Testis (tissue), 2 donors: ENCODE measurements at regions not wholly inside any gene's neighbourhood (a gene's known extent, or its start where the extent isn't known, plus 50 kb on each side); places are given as distances from the start of the nearest gene placed in this dataset.
"Not testable (repeated sequence)": the region's sequence is repeated elsewhere in the genome, so short reads cannot be mapped to it uniquely, and the experiment has no call there.

ENCODE experiments used
- POLR2A ChIP-seq: fragments of 450-650 bp; IDR thresholded peaks from one replicate; pipeline ENCODE4 v1.6.1; 2017; ENCODE audit warnings: antibody characterized with exemption, mild to moderate bottlenecking, moderate library complexity
- TF ChIP-seq, protein P1 (sequence below), 3 experiments: fragments of 450-650 bp in 2 of 3; fragments of 200-600 bp in 1 of 3; sonication (generic) in 1 of 3; IDR thresholded peaks; one replicate each; pipeline ENCODE4 v1.5.1; 2016 to 2019; ENCODE audit warnings: antibody characterized with exemption in 3 of 3, mild to moderate bottlenecking in 2 of 3, moderate library complexity in 1 of 3

- TF ChIP-seq, protein P1, sequence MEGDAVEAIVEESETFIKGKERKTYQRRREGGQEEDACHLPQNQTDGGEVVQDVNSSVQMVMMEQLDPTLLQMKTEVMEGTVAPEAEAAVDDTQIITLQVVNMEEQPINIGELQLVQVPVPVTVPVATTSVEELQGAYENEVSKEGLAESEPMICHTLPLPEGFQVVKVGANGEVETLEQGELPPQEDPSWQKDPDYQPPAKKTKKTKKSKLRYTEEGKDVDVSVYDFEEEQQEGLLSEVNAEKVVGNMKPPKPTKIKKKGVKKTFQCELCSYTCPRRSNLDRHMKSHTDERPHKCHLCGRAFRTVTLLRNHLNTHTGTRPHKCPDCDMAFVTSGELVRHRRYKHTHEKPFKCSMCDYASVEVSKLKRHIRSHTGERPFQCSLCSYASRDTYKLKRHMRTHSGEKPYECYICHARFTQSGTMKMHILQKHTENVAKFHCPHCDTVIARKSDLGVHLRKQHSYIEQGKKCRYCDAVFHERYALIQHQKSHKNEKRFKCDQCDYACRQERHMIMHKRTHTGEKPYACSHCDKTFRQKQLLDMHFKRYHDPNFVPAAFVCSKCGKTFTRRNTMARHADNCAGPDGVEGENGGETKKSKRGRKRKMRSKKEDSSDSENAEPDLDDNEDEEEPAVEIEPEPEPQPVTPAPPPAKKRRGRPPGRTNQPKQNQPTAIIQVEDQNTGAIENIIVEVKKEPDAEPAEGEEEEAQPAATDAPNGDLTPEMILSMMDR (IDR thresholded peaks at IDR 0.05), result not testable (repeated sequence)
- not testable (repeated sequence) for TF ChIP-seq POLR2A
Observed at GRCh38 chr4:77353724-77354315, 196.8 kb downstream of the CCNG2 start.
